AML-193 (cell line): ENCODE measurements at regions not wholly inside any gene's neighbourhood (a gene's known extent, or its start where the extent isn't known, plus 50 kb on each side); places are given as distances from the start of the nearest gene placed in this dataset.
"Not testable (repeated sequence)": the region's sequence is repeated elsewhere in the genome, so short reads cannot be mapped to it uniquely, and the experiment has no call there.

Experiments used
- DNase-seq, 2 experiments: peaks; one replicate each; lab custom pipeline; 2025; lab: John Stamatoyannopoulos, UW

DNA sequence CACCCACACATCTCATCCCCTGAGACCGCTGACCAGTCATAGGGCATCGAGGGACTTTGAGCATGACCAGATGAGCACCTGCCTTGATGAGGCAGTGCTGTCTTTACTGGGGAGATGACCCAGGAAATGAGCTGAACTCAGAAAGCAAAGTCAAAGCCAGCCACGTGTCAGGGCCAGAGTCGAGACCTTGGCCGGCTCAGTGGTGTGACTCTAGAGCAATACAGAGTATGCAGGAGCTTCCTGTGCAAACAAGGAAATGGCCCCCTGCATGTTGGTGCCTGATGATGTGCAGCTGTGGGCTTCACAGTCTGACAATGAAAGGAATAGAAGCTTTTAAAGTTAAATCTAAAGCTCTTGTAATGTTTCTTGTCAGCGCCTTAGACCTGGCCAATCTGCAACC, 332.9 kb downstream of the PCNX1 start:
- DNase-seq = no peak

DNA sequence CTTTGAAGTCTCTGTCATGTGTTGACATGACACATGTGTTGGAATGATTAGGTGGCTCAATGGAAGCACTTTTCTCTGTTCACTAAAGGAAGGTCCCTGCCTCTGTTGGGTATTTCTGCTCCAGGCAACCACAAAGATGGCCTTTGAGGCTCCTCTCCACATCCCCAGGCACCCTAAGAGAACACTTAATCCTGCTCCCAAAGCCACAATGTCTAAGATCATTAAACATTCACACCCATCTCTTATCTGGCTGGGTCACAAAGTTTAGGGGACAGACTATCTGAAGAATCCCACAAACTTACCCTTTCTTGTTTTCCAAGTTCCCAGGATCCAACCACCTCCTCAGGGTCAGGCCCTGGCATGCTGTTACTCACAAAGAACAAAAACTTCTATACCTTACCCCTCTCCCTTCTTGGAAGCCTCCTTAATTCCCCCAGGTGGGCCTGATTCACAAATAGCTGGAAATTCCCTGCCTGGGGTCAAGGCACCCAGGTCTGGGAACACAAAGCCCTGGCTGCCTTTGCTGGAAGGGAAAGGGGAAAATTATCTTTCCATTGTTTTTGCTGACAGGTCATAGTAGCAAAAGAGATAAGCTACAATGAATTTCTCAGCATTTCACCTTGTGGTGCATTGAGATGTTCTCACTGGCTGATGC, 333.7 kb downstream of the PCNX1 start:
- DNase-seq = no peak

DNA sequence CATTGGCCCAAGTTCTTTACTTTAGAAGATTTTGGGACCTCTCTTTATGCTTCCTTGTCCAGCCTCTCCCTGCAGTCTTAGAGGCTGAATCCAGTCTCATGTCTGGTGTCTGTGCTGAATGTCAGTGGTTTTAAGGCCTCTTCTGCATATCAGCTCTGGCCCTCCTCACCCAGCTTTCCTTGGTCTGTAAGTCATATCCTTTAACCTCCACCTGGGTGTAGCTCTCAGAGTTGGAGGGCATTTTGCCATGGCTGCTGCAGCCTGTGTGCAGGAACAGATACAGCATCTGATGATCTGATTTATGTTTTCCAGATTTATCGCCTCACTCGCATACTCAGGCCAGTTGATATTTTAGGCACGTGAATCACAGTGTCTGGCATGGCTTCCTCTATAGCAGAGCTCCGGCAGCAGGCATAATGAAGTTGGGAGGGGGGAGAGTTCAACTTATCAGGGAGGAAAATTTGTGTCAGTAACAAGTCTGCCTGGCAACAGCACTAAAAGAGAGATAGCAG, 335.0 kb downstream of the PCNX1 start:
- no peak for DNase-seq

DNA sequence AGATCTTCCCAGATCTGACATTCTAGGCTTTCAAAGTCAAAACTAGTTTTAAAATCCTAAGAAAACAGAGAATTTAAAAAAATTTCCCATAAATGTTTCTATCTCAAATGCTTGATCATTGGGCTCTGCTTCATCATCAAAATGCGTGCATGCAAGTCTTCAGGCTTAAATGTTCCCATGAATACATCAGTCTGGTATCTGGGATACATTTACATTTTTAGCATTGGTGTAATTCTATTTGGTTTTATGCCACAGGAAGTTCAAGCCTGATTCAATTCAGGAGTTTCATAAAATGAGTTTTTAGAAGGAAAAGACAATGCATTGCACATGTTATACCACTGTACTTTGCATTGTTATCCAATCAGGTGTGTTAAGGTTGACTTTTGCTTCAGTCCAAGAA, 336.4 kb downstream of the PCNX1 start:
- DNase-seq = no peak

DNA sequence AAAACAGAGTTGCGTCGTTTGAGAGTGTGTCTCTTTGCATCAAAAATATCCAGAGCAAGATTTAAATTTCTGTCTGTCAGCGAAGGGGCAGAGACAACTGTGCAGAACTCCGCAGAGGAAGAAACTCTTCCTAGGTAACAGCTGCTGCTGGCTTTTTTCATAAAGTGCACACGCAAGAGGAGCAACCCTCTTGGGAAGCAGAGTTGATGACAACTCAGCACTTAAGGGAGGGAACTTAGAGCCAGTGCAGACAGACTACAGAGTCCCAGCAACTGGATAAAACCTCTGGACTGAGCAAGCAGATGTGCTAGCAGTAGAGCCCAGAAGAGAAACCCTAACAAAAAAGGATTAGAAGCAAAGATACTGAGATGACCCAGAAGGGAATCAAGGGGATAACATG, 337.1 kb downstream of the PCNX1 start:
- no peak for DNase-seq

DNA sequence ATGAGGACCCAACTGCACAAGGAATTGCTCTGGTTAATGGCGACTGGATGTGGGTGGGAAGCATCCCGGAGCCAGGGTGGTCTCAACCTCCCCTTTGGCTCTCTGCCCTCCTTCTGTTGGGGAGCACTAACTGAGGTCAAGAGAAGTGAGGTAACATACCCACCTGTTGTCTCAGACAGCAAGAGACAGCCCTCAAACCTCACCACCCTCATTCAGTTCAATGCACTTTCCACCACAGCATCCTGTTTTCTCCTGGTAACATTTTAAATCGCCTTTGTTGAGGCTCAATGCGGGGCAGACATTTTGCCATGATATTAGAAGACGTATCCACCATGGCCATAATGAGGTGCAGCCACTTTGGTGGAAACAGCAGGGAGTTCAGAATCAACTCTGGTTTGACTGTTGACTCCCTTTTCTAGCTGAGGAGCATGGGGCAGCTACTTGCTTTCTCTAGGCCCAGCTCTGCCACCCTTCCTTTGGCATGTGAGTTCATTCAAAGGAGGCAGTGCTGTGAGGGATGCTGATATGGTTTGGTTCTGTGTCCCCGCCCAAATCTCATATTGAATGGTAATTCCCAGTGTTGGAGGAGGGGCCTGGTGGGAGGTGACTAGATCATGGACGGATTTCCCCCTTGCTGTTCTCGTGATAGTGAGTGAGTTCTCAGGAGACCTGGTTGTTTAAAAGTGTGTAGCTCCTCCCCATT, 338.6 kb downstream of the PCNX1 start:
- no peak for DNase-seq

DNA sequence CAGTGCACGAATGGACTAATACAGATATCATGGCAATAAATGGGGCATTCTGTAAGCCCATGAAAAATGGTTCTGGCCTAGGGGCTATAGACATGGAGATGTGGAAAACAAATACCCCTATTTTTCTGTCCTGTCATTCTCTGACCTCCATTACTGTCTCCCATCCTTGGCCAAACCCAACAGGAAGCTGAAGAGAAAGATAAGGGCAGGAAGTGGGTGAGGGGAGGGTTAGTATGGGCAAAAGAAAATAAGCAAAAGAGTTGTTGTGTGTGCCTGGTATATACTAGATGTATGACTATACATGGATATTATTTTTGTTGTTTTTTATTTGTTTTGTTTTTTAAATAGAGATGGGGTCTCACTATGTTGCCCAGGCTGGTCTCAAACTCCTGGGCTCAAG, 339.3 kb downstream of the PCNX1 start:
- no peak for DNase-seq

DNA sequence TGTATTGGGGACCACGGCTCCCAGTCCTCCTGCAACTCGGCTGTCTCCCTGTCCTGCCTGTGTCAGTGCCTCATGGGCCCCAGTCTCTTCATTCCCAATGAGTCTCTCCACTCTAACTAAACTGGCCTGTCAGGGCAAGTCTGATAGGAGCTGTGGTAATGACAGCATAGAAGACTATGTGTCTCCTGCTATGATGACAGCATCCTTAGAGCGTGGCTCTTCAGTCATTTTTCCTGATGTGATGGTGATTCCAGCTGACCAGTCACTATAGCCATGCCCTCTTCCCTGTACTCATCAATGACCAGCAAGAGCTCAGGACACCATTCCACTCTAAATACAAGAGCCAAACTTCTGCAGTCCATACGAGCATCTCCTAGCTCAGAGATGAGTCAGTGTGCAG, 339.8 kb downstream of the PCNX1 start:
- no peak for DNase-seq

DNA sequence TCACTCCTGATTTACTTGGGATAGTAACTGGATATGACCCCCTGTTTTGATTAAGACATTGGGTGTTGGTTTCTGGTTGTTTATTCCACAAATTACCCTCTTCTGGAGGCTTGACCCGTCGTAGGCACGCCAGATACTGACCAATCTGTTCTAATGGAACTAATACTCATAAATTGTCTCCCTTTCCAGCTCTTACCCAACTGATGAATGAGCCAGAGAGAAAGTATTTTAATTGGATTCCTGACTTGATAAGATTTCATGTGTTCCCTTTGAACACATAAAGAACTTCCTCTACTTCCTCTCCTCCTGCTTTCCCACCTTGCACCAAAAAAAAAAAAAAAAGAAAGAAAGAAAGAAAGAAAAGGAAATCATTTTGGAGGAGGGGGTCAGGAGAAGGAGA, 340.9 kb downstream of the PCNX1 start:
- DNase-seq = no peak

DNA sequence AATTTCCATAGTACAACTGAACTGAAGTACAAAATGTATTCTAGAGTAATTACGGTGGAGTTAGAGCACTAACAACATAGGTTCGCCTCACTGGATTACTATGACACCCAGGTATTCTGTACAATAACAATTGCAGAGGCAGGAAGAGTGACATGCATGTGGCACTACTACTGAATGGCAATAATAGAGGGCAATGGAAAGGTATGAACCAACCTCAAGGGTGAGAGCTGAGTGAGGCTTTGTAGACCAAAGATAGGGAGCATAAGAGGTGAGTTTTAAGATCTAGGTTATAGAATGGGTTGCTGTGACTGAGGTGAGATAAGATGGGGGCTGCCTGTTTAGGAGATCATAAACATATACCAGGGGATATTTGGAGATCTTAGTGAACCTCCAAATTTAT, 343.1 kb downstream of the PCNX1 start:
- DNase-seq = no peak

DNA sequence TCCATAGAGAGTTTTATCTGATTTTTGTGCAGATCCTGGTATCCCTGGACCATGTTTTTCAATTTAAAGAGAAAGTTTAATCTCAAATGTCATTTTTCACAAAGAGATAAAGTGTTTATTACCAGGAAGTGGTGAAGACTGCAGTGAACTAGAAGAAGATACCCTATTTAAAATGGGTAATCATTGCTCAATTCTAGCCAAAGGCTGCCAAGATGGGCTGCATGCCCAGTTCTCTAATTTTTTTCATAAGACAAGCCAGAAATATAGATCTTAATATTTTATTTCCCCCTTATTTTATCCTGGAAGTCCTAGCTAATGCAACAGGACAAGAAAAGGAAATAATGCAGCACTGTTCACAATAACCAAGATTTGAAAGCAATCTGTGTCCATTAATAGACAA, 343.5 kb downstream of the PCNX1 start:
- DNase-seq = no peak

DNA sequence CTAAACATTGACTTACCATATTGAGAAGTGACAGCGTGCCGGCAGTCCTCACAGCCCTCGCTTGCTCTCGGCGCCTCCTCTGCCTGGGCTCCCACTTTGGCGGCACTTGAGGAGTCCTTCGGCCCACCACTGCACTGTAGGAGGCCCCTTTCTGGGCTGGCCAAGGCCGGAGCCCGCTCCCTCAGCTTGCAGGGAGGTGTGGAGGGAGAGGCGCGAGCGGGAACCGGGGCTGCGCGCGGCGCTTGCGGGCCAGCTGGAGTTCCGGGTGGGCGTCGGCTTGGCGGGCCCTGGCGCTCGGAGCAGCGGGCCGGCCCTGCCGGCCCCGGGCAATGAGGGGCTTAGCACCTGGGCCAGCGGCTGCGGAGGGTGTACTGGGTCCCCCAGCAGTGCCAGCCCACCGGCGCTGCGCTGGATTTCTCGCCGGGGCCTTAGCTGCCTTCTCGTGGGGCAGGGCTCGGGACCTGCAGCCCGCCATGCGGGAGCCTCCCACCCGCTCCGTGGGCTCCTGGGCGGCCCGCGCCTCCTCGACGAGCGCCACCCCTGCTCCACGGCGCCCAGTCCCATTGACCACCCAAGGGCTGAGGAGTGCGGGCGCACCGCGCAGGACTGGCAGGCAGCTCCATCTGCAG, 346.9 kb downstream of the PCNX1 start:
- not testable (repeated sequence) for DNase-seq

DNA sequence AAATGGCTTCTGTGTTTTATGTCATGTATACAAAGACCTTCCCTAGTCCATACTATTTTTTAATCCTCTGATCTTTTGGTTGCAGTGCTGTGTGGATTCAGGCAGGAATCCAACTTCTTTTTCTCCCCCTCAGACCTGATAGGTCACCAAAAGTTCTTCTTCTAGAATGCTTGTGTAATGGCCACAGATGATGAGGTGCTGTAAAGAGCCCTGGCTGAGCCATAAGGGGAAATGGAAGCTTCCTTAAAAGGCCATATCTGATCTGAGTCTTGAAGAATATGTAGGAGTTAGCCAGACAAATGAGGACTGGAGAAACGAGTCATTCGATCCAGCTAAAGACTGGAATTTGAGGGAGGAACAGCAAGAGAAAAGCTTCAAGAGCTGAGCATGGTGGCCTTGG, 353.9 kb downstream of the PCNX1 start:
- no peak for DNase-seq

DNA sequence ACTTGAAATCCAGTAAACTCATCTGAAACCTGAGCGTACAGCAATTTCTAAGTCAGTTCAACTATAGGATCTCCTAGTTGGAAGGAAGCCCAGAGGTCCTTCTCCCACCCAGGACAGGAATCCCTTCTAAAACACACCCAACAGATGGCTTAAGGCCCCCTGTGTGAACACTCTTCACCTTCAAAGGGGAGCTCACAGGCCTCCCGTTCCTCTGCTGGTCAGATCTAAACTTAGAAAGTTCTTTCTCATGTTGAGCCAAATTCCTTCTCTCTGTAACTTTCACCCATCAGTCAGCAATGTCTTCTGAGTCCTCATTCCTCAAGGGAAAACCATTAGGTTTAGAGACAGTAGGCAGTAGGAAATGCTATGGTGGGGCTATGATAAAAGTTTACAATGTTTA, 355.2 kb downstream of the PCNX1 start:
- DNase-seq = no peak

DNA sequence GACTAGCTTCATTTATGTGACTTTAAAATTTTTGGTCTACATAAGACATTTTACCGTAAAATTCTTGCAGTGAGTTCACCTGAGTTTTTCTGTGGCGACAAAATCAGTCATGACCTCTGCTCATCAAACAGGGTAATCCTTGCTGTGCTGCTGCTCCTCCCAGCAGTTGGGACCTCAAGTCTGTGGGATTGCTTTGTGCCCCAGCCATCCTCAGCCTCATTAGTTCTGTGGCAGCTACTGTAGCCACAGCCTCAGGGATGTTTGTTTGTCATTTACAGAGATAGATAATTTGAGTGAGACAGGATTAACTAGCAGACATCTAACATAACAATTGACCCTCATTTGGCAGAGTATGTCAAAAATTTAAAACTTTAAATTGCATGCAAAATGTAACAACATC, 357.0 kb downstream of the PCNX1 start:
- DNase-seq = no peak

DNA sequence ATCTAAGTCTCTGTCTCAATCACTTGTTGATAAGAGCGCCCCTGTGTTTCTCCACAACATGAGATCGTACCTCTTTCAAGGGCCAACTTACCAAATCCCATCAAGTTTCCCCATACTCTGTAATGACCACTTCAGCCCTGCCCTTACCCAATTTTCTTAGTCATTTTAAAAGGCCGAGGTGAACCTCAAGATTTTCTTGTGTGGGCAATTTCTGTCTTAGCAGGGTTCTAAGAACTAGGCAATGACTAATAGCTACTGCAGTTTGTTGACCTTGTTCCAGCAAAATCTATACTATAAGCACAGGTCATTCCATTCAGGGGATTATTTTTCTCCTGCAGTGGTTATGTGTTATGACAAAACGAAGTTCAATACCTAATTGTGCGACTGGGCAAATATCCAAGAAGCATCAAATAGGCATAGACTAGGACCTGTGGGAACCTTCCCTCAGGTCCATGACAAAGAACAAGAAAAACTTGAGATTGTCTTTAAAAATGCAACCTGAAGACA, 359.8 kb downstream of the PCNX1 start:
- no peak for DNase-seq

DNA sequence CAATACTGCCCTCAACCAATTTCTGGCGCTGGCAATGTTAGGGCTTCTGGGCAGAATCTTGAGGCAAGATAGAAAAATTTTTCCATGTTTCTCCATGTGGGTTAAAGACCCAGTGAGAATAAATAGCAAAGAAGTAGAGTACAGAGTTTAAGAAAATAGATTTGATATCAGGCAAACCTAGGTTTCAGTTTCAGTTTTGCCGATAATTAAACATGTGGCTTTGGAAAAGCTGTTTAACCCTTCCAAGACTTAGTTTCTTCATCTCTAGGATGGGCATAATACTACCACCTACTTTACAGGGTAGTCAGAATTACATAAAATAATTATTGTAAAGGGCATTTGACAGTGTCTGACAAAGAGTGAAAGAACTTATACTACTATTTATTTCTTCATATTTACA, 360.4 kb downstream of the PCNX1 start:
- no peak for DNase-seq

DNA sequence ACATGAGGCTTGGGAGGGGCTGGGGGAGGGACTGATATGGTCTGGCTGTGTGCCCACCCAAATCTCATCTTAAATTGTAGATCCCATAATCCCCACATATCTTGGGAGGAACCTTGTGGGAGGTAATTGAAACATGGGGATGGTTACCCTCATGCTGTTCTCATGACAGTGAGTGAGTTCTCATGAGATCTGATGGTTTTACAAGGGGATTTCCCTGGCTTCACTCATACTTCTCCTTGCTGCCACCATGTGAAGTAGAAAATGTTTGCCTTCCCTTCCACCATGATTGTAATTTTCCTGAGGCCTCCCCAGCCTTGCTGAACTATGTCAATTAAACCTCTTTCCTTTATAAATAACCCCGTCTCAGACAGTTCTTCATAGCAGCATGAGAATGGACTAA, 362.9 kb downstream of the PCNX1 start:
- DNase-seq = no peak

DNA sequence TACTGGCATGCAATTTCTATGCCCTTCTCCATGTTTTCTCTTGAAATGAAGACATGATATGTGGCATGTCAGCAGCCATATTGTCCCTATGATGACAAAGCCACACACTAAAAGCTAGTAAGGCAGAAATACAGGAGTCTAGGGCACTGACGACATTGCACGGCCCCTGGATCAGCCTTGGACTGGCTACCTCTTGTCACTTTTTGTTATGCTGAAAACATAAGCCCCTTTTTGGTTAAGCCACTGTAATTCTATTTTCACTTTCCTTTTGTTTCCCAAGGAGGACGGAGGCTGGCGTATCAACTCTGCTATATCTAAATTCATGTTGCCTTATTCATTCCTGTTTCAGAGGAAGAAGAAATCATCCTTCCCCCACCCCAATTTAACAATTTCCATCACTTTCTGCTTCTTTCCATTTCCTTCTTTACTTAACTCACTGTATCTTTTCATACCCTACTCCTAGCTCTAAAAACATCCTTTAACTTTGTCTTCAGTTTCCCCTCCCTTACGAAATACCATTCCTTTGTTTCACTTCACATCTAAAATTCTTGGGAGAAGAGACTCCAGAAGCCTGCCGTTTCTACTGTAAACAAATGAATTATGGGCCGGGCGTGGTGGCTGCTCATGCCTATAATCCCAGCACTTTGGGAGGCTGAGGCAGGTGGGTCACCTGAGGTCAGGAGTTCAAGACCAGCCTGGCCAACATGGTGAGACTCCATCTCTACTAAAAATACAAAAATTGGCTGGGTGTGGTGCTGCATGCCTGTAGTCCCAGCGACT, 364.1 kb downstream of the PCNX1 start:
- no peak for DNase-seq

DNA sequence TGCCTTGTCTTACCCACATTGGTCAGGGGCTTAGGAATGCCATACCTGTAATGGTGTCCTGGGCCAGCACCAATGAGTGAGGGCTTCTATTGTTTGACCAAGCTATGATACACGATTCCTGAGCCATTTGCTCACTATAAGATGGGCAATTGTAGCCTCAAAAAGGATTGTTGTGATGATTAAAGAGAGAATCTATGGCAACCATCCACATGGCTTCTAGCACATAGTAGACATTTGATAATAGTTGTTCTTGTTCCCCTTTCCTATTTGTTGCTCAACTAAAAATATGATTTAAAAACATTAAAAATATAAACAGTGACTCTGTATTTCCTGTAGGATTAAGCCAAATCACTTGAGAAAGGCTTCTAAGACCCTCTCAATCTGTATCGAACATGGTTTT, 366.1 kb downstream of the PCNX1 start:
- DNase-seq = no peak

DNA sequence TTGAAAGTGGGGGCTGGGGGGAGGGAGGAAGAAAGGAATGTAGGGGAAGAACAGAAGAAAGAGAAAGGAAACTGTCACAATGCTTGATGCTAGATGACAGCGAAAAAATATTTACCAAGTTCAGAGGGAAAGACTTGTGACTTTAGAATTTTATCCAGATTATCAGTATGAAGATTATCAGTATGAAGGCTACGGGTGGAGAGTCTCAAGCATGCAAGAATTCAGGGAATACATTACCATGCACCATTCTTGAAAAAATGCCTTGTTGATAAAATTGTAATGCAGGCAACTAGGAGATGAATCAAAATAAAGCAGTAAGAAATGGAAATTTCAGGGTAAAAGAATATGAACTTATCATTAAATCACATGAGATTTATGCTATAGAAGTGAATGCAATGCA, 376.8 kb downstream of the PCNX1 start:
- DNase-seq = no peak

DNA sequence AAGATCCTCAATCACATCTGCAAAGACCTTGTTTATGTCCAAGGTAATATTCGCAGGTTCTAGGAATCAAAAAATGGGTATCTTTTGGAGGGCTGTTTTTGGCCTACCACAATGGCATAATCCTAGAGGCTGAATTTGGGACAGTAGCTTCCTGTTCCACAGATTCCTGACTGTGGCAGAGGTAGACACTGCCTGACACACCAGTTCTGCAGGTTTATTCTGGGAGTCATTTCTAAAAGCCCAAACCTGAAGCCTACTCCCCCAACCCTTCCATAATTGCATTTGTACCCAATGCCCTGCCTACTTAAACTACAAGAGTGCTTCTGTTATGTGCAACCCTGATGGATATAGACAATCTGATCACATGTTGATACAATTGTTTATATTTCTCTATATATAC, 378.9 kb downstream of the PCNX1 start:
- DNase-seq = no peak
